HL-60 (cell line): ENCODE measurements at regions not wholly inside any gene's neighbourhood (a gene's known extent, or its start where the extent isn't known, plus 50 kb on each side); places are given as distances from the start of the nearest gene placed in this dataset.

Experiments
- DNase-seq, 2 experiments: peaks; one replicate each; pipeline ENCODE4 v3.0.0-alpha.2; 2010 to 2020; ENCODE audit warnings: low read depth in 1 of 2, low spot score in 1 of 2
- H3K27ac ChIP-seq: fragments of 250-450 bp; sonication (Bioruptor Pico); replicated peaks from 2 replicates; pipeline ENCODE4 v1.5.1; 2020; ENCODE audit warnings: mild to moderate bottlenecking, moderate library complexity
- H3K27me3 ChIP-seq: fragments of 250-450 bp; sonication (Bioruptor Pico); 2 replicates; pipeline ENCODE4 v1.5.1; 2021; ENCODE audit warnings: mild to moderate bottlenecking, moderate library complexity; ENCODE audit not compliant: insufficient read depth, poor library complexity, severe bottlenecking
- H3K4me3 ChIP-seq: replicated peaks from 2 replicates; pipeline ENCODE4 v1.5.1; 2011; ENCODE audit warnings: mild to moderate bottlenecking, control low read depth, low read length; ENCODE audit not compliant: insufficient read depth
- GABPA ChIP-seq: IDR thresholded peaks from 2 replicates; pipeline ENCODE4 v1.6.1; 2012; ENCODE audit warnings: low read depth
- POLR2AphosphoS5 ChIP-seq: IDR thresholded peaks from 2 replicates; pipeline ENCODE4 v1.6.1; 2012; ENCODE audit warnings: low read depth
- SPI1 ChIP-seq: IDR thresholded peaks from 2 replicates; pipeline ENCODE4 v1.6.1; 2012; ENCODE audit warnings: low read depth, mild to moderate bottlenecking, borderline replicate concordance
- TF ChIP-seq, protein P1 (sequence below): IDR thresholded peaks from one replicate; pipeline ENCODE4 v1.5.1; 2011; ENCODE audit warnings: low read length, control low read depth, inconsistent platforms; ENCODE audit not compliant: insufficient read depth
- TF ChIP-seq, protein P2 (sequence below): IDR thresholded peaks from 2 replicates; pipeline ENCODE4 v1.6.1; 2012; ENCODE audit warnings: low read depth; ENCODE audit not compliant: insufficient replicate concordance

DNA sequence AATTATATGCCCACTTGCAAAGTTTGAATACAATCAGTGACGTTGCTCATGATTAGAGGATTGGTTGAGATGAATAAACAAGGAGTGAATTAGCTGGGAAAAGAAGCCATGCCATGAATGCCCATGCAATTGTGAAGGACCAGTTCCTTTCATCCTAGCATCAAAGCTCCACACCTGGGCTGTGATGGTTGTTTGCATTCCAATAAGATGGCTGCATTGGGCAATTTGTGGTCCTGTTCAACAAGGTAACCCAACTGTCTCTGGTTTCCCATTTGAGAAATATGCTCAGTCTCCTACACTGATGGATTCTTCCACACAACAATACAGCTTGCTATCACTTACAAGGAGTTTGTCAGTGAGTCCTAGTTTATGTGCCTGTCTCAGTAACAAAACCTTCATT is 550.2 kb downstream of the STK39 start:
- TF ChIP-seq SPI1 (no peak), POLR2AphosphoS5 (no peak), GABPA (no peak)
- TF ChIP-seq, protein P1, sequence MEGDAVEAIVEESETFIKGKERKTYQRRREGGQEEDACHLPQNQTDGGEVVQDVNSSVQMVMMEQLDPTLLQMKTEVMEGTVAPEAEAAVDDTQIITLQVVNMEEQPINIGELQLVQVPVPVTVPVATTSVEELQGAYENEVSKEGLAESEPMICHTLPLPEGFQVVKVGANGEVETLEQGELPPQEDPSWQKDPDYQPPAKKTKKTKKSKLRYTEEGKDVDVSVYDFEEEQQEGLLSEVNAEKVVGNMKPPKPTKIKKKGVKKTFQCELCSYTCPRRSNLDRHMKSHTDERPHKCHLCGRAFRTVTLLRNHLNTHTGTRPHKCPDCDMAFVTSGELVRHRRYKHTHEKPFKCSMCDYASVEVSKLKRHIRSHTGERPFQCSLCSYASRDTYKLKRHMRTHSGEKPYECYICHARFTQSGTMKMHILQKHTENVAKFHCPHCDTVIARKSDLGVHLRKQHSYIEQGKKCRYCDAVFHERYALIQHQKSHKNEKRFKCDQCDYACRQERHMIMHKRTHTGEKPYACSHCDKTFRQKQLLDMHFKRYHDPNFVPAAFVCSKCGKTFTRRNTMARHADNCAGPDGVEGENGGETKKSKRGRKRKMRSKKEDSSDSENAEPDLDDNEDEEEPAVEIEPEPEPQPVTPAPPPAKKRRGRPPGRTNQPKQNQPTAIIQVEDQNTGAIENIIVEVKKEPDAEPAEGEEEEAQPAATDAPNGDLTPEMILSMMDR = no peak
- TF ChIP-seq, protein P2, sequence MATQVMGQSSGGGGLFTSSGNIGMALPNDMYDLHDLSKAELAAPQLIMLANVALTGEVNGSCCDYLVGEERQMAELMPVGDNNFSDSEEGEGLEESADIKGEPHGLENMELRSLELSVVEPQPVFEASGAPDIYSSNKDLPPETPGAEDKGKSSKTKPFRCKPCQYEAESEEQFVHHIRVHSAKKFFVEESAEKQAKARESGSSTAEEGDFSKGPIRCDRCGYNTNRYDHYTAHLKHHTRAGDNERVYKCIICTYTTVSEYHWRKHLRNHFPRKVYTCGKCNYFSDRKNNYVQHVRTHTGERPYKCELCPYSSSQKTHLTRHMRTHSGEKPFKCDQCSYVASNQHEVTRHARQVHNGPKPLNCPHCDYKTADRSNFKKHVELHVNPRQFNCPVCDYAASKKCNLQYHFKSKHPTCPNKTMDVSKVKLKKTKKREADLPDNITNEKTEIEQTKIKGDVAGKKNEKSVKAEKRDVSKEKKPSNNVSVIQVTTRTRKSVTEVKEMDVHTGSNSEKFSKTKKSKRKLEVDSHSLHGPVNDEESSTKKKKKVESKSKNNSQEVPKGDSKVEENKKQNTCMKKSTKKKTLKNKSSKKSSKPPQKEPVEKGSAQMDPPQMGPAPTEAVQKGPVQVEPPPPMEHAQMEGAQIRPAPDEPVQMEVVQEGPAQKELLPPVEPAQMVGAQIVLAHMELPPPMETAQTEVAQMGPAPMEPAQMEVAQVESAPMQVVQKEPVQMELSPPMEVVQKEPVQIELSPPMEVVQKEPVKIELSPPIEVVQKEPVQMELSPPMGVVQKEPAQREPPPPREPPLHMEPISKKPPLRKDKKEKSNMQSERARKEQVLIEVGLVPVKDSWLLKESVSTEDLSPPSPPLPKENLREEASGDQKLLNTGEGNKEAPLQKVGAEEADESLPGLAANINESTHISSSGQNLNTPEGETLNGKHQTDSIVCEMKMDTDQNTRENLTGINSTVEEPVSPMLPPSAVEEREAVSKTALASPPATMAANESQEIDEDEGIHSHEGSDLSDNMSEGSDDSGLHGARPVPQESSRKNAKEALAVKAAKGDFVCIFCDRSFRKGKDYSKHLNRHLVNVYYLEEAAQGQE = no peak
- H3K4me3 ChIP-seq = no peak overlapping the region
- DNase-seq = no peak
- H3K27ac ChIP-seq = no peak overlapping the region
- H3K27me3 ChIP-seq = no peaks in the 10 kb centered on the region

GRCh38 chr2:167692936-167693335 is 554.5 kb downstream of the STK39 start:
- no peak for TF ChIP-seq GABPA
- TF ChIP-seq, protein P2 = no peak
- no peak for TF ChIP-seq POLR2AphosphoS5
- TF ChIP-seq, protein P1 = no peak
- no peak for TF ChIP-seq SPI1
- Histone ChIP-seq H3K27me3 (no peaks in the 10 kb centered on the region), H3K27ac (no peak overlapping the region), H3K4me3 (no peak overlapping the region)
- DNase-seq = no peak

GRCh38 chr2:167692191-167692590 is 555.2 kb downstream of the STK39 start:
- Histone ChIP-seq H3K27me3 (no peaks in the 10 kb centered on the region), H3K4me3 (no peak overlapping the region), H3K27ac (no peak overlapping the region)
- TF ChIP-seq GABPA (no peak), POLR2AphosphoS5 (no peak), SPI1 (no peak)
- TF ChIP-seq, protein P1 = no peak
- TF ChIP-seq, protein P2 = no peak
- DNase-seq = no peak
